H1 (cell line): ENCODE measurements at regions not wholly inside any gene's neighbourhood (a gene's known extent, or its start where the extent isn't known, plus 50 kb on each side); places are given as distances from the start of the nearest gene placed in this dataset.

Experiments
- CTCF ChIA-PET: fragments of 300-600 bp; sonication (Branson Sonifier 250); formaldehyde crosslinking; loops from one replicate; lab custom pipeline; 2021; ENCODE audit not compliant: partially characterized antibody; lab: Charles Lee
- POLR2A ChIA-PET: fragments of 300-600 bp; sonication (Branson Sonifier 250); formaldehyde crosslinking; loops from one replicate; lab custom pipeline; 2021; ENCODE audit warnings: inconsistent platforms; ENCODE audit not compliant: partially characterized antibody; lab: Charles Lee
- DNase-seq, 2 experiments: peaks; one replicate each; pipeline versions ENCODE4 v3.0.0 to v3.0.0-alpha.2; 2010 to 2022; ENCODE audit warnings: low spot score in 2 of 2, low read depth in 1 of 2, mixed read lengths in 1 of 2
- FAIRE-seq: peaks from 2 replicates; lab custom pipeline; 2011; peaks lifted over from hg19 to GRCh38; lab: Jason Lieb, UNC
- H2AFZ ChIP-seq: 2 replicates; pipeline ENCODE4 v1.8.1; 2012; ENCODE audit warnings: low read length, inconsistent platforms
- H2AK5ac ChIP-seq: 2 replicates; pipeline ENCODE4 v1.6.1; 2013; ENCODE audit warnings: low read depth, low read length
- H2BK120ac ChIP-seq: replicated peaks from 2 replicates; pipeline ENCODE3; 2013; ENCODE audit warnings: low read depth, low read length, inconsistent platforms
- H2BK12ac ChIP-seq: 2 replicates; pipeline ENCODE4 v1.6.1; 2013; ENCODE audit warnings: low read depth, low read length
- H2BK15ac ChIP-seq: 2 replicates; pipeline ENCODE4 v1.6.1; 2013; ENCODE audit warnings: low read length
- H2BK20ac ChIP-seq: 2 replicates; pipeline ENCODE4 v1.6.1; 2013; ENCODE audit warnings: low read length
- H2BK5ac ChIP-seq: 2 replicates; pipeline ENCODE4 v1.6.1; 2013; ENCODE audit warnings: low read depth, low read length
- H3K14ac ChIP-seq: 2 replicates; pipeline ENCODE4 v1.6.1; 2013; ENCODE audit warnings: inconsistent platforms; ENCODE audit not compliant: insufficient read length
- H3K18ac ChIP-seq: 2 replicates; pipeline ENCODE4 v1.6.1; 2013; ENCODE audit warnings: low read length; ENCODE audit errors: extremely low read depth
- H3K23ac ChIP-seq: 2 replicates; pipeline ENCODE4 v1.6.1; 2013; ENCODE audit warnings: inconsistent platforms; ENCODE audit not compliant: insufficient read length
- H3K23me2 ChIP-seq: 2 replicates; pipeline ENCODE4 v1.6.1; 2013; ENCODE audit warnings: low read depth, low read length
- H3K27ac ChIP-seq: 2 replicates; pipeline ENCODE4 v1.6.1; 2011; ENCODE audit warnings: low read depth, low read length, inconsistent platforms
- H3K27me3 ChIP-seq, 4 experiments: replicated peaks in 1 of 4; 1 replicate in 1 of 4; 2 replicates in 3 of 4; pipeline versions ENCODE4 v1.6.1 to v1.8.1; 2011 to 2013; ENCODE audit warnings: low read length in 3 of 4, mild to moderate bottlenecking in 3 of 4, inconsistent platforms in 2 of 4, mixed read lengths in 2 of 4, moderate library complexity in 1 of 4; ENCODE audit not compliant: control insufficient read depth in 3 of 4, insufficient read depth in 3 of 4; ENCODE audit errors: extremely low read depth in 1 of 4
- H3K36me3 ChIP-seq, 4 experiments: 2 replicates each; pipeline versions ENCODE4 v1.6.1 to v1.8.1; 2011 to 2013; ENCODE audit warnings: mild to moderate bottlenecking in 4 of 4, low read length in 3 of 4, moderate library complexity in 2 of 4, control low read depth in 1 of 4, inconsistent platforms in 1 of 4; ENCODE audit not compliant: insufficient read depth in 4 of 4, control insufficient read depth in 2 of 4
- H3K4ac ChIP-seq: replicated peaks from 2 replicates; pipeline ENCODE3; 2013; ENCODE audit warnings: low read length, low read depth, mixed read lengths, inconsistent platforms; ENCODE audit not compliant: insufficient read length
- H3K4me1 ChIP-seq, 4 experiments: replicated peaks in 1 of 4; 1 replicate in 1 of 4; 2 replicates in 3 of 4; pipeline versions ENCODE4 v1.6.1 to v1.8.1; 2011 to 2013; ENCODE audit warnings: low read length in 3 of 4, inconsistent platforms in 2 of 4, mixed read lengths in 1 of 4; ENCODE audit not compliant: insufficient read depth in 4 of 4, control insufficient read depth in 3 of 4
- H3K4me2 ChIP-seq, 2 experiments: 2 replicates each; pipeline versions ENCODE4 v1.6.1 to v1.8.1; 2011 to 2013; ENCODE audit warnings: low read depth in 2 of 2, low read length in 2 of 2, control low read depth in 1 of 2, inconsistent platforms in 1 of 2, mild to moderate bottlenecking in 1 of 2; ENCODE audit not compliant: insufficient read depth in 1 of 2
- H3K4me3 ChIP-seq, 4 experiments: fragments of 200-600, 300-600 bp in 1 of 4; sonication (generic), shearing (Covaris generic), sonication (Bioruptor Twin) in 1 of 4; 2 replicates each; pipeline versions ENCODE4 v1.5.1 to v1.8.1; 2011 to 2016; ENCODE audit warnings: low read length in 4 of 4, low read depth in 3 of 4, control low read depth in 2 of 4, inconsistent platforms in 2 of 4, mild to moderate bottlenecking in 2 of 4, mixed read lengths in 1 of 4, moderate library complexity in 1 of 4; ENCODE audit not compliant: insufficient read depth in 2 of 4; ENCODE audit errors: extremely low read depth in 1 of 4
- H3K56ac ChIP-seq: replicated peaks from 2 replicates; pipeline ENCODE3; 2013; ENCODE audit warnings: low read depth, mild to moderate bottlenecking, mixed read lengths, low read length, inconsistent platforms; ENCODE audit not compliant: insufficient read length
- H3K79me1 ChIP-seq: 2 replicates; pipeline ENCODE4 v1.6.1; 2013; ENCODE audit warnings: low read depth, low read length, control low read depth
- H3K79me2 ChIP-seq, 2 experiments: 2 replicates each; pipeline versions ENCODE4 v1.6.1 to v1.8.1; 2012 to 2013; ENCODE audit warnings: low read length in 2 of 2, mild to moderate bottlenecking in 2 of 2, inconsistent platforms in 1 of 2; ENCODE audit not compliant: insufficient read depth in 2 of 2, control insufficient read depth in 1 of 2
- H3K9ac ChIP-seq, 4 experiments: replicated peaks in 1 of 4; 1 replicate in 1 of 4; 2 replicates in 3 of 4; pipeline versions ENCODE4 v1.6.1 to v1.8.1; 2011 to 2013; ENCODE audit warnings: low read depth in 3 of 4, low read length in 3 of 4, control low read depth in 2 of 4, mild to moderate bottlenecking in 2 of 4, moderate library complexity in 2 of 4, inconsistent platforms in 1 of 4; ENCODE audit errors: extremely low read depth in 1 of 4
- H3K9me3 ChIP-seq, 2 experiments: 2 replicates each; pipeline versions ENCODE4 v1.6.1 to v1.8.1; 2012 to 2013; ENCODE audit warnings: mild to moderate bottlenecking in 2 of 2, moderate library complexity in 2 of 2, control low read depth in 1 of 2, inconsistent platforms in 1 of 2, low read depth in 1 of 2, low read length in 1 of 2, mixed read lengths in 1 of 2; ENCODE audit not compliant: insufficient read depth in 2 of 2
- H4K20me1 ChIP-seq, 2 experiments: replicated peaks in 1 of 2; 2 replicates each; pipeline versions ENCODE3 to v1.8.1; 2011 to 2013; ENCODE audit warnings: inconsistent platforms in 2 of 2, low read length in 2 of 2, mild to moderate bottlenecking in 1 of 2; ENCODE audit not compliant: insufficient read depth in 2 of 2, control insufficient read depth in 1 of 2
- H4K5ac ChIP-seq: 2 replicates; pipeline ENCODE4 v1.6.1; 2013; ENCODE audit warnings: low read length, low read depth, mixed read lengths, inconsistent platforms; ENCODE audit not compliant: insufficient read length
- H4K8ac ChIP-seq: 2 replicates; pipeline ENCODE4 v1.8.0; 2013; ENCODE audit warnings: mild to moderate bottlenecking, moderate library complexity, low read length, inconsistent platforms; ENCODE audit not compliant: insufficient read depth; ENCODE audit errors: extremely low read depth
- H4K91ac ChIP-seq: replicated peaks from 2 replicates; pipeline ENCODE3; 2013; ENCODE audit warnings: low read length, mixed read lengths, inconsistent platforms; ENCODE audit not compliant: insufficient read length
- BACH1 ChIP-seq: IDR thresholded peaks from 2 replicates; pipeline ENCODE4 v1.6.1; 2012; ENCODE audit warnings: low read length, improper control_type of control experiment
- BCL11A ChIP-seq, 2 experiments: IDR thresholded peaks; one replicate each; pipeline ENCODE4 v1.6.1; 2011; ENCODE audit warnings: low read depth in 2 of 2, low read length in 2 of 2, mild to moderate bottlenecking in 2 of 2
- CHD1 ChIP-seq: IDR thresholded peaks from 2 replicates; pipeline ENCODE4 v1.6.1; 2012; ENCODE audit warnings: low read depth, low read length, improper control_type of control experiment
- CHD2 ChIP-seq: IDR thresholded peaks from 2 replicates; pipeline ENCODE4 v1.6.1; 2012; ENCODE audit warnings: low read length, improper control_type of control experiment
- GABPA ChIP-seq: IDR thresholded peaks from 2 replicates; pipeline ENCODE4 v1.6.1; 2011; ENCODE audit warnings: mild to moderate bottlenecking, low read length, moderate library complexity, borderline replicate concordance; ENCODE audit not compliant: insufficient read depth
- KDM5A ChIP-seq: fragments of 200-600 bp; IDR thresholded peaks from 2 replicates; pipeline ENCODE4 v1.7.1; 2012; ENCODE audit warnings: mild to moderate bottlenecking, low read length, inconsistent platforms, mixed read lengths
- RNF2 ChIP-seq: fragments of 200-900, 300-1000 bp; sonication (generic); IDR thresholded peaks from 2 replicates; pipeline ENCODE4 v1.7.1; 2016; ENCODE audit warnings: borderline replicate concordance, low read depth, mild to moderate bottlenecking, antibody characterized with exemption, low read length; ENCODE audit not compliant: poor library complexity, severe bottlenecking; ENCODE audit errors: missing control alignments
- RXRA ChIP-seq: IDR thresholded peaks from 2 replicates; pipeline ENCODE4 v1.6.1; 2011; ENCODE audit warnings: low read depth, mild to moderate bottlenecking, low read length, moderate library complexity; ENCODE audit not compliant: insufficient read depth
- SAP30 ChIP-seq: fragments of 300-600 bp; sonication (generic); IDR thresholded peaks from 2 replicates; pipeline ENCODE4 v1.7.1; 2012; ENCODE audit warnings: low read length, moderate library complexity, mild to moderate bottlenecking, inconsistent platforms; ENCODE audit not compliant: insufficient read depth, insufficient replicate concordance
- SP4 ChIP-seq: IDR thresholded peaks from 2 replicates; pipeline ENCODE4 v1.6.1; 2012; ENCODE audit warnings: low read length, inconsistent platforms
- SRF ChIP-seq: IDR thresholded peaks from 2 replicates; pipeline ENCODE4 v1.6.1; 2011; ENCODE audit warnings: mild to moderate bottlenecking, low read depth, low read length, moderate library complexity
- TAF1 ChIP-seq: IDR thresholded peaks from 2 replicates; pipeline ENCODE4 v1.6.1; 2011; ENCODE audit warnings: mild to moderate bottlenecking, low read depth, low read length
- ZNF274 ChIP-seq: IDR thresholded peaks from 2 replicates; pipeline ENCODE4 v1.7.0; 2012; ENCODE audit warnings: low read length, borderline replicate concordance; ENCODE audit errors: extremely low read depth

- H2BK120ac ChIP-seq, result no peak overlapping the region
- H2BK15ac ChIP-seq, result no peak overlapping the region
- no peak overlapping the region for H4K91ac ChIP-seq
- H3K4me3 ChIP-seq, result no peak overlapping the region
- no peak overlapping the region for H3K18ac ChIP-seq
- peaks cover 0 to 3% (median 0%) of the 10 kb centered on the region in 4 experiments; a peak in 3 of 7 replicates for H3K4me1 ChIP-seq
- no peak overlapping the region for H3K14ac ChIP-seq
- H3K23ac ChIP-seq, result no peak overlapping the region
- POLR2A ChIA-PET, result no interaction called here
- no peak overlapping the region for H3K27ac ChIP-seq
- no peaks in the 10 kb centered on the region for H3K79me1 ChIP-seq
- no peak overlapping the region for H2BK12ac ChIP-seq
- no peak overlapping the region for H2AFZ ChIP-seq
- H3K23me2 ChIP-seq, result no peaks in the 10 kb centered on the region
- no peaks in the 10 kb centered on the region for H4K20me1 ChIP-seq
- no peak overlapping the region for H3K4me2 ChIP-seq
- TF ChIP-seq TAF1 (no peak), CHD1 (no peak), SAP30 (no peak), GABPA (no peak), ZNF274 (no peak), CHD2 (no peak), RNF2 (no peak), BCL11A (IDR thresholded peaks at IDR 0.05; ENCODE audit: low read depth in 2 of 2, low read length in 2 of 2) (no peak), BACH1 (no peak), SRF (no peak), SP4 (no peak), RXRA (no peak), KDM5A (no peak)
- TF ChIP-seq, all 59 proteins: peak for 0
- Histone ChIP-seq H2BK20ac (no peak overlapping the region), H3K36me3 (no peaks in the 10 kb centered on the region), H4K5ac (no peak overlapping the region), H3K27me3 (no peaks in the 10 kb centered on the region), H3K9me3 (peaks cover 0 to 5% of the 10 kb centered on the region in 2 experiments; a peak in 2 of 4 replicates), H3K4ac (no peak overlapping the region), H2AK5ac (no peak overlapping the region), H3K79me2 (no peaks in the 10 kb centered on the region), H4K8ac (no peak overlapping the region), H2BK5ac (no peak overlapping the region), H3K56ac (no peak overlapping the region), H3K9ac (no peak overlapping the region)
- CTCF ChIA-PET, result no interaction called here
- FAIRE-seq, result no peak
- no peak for DNase-seq
These were observed 719.6 kb upstream of the GRAMD2B start for GRCh38 chr5:125703616-125704015.
